Vagina (tissue), 2 donors: ENCODE measurements at regions not wholly inside any gene's neighbourhood (a gene's known extent, or its start where the extent isn't known, plus 50 kb on each side); places are given as distances from the start of the nearest gene placed in this dataset.

Source experiments
- POLR2A ChIP-seq, 2 donors: fragments of 450-650 bp; IDR thresholded peaks; one replicate each; pipeline ENCODE4 v1.6.1; 2017; ENCODE audit warnings: antibody characterized with exemption in 2 of 2, mild to moderate bottlenecking in 2 of 2, moderate library complexity in 2 of 2
- POLR2AphosphoS5 ChIP-seq, 2 donors: sonication (generic); formaldehyde crosslinking; IDR thresholded peaks; one replicate each; pipeline ENCODE4 v1.9.0; 2017; ENCODE audit warnings: antibody characterized with exemption in 2 of 2, mild to moderate bottlenecking in 2 of 2, low read depth in 1 of 2; ENCODE audit not compliant: insufficient read depth in 1 of 2
- TF ChIP-seq, protein P1 (sequence below), 3 experiments: fragments of 450-650 bp in 2 of 3; fragments of 200-600 bp in 1 of 3; sonication (generic) in 1 of 3; IDR thresholded peaks; one replicate each; pipeline ENCODE4 v1.5.1; 2017 to 2019; ENCODE audit warnings: antibody characterized with exemption in 3 of 3, mild to moderate bottlenecking in 2 of 3, moderate library complexity in 2 of 3

DNA sequence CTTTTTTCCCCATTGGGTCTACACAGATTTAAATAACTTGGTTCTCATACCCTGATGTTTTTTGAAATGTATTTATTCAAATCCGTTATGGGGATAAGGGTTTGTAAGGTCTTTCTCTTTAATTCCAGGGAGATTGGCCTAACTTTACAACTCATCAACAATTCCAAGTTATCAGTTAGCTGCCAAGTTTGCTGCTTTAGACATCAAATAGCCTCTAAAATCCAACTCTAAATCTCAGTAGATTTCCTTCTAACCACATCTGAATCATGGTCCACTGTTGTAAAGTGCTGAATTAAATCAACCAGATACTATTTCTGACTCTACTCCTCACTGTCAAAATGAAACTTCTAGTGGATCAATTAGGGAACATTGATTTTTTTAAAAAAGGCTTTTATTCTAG, 364.1 kb upstream of the E2F7 start:
- TF ChIP-seq, protein P1, sequence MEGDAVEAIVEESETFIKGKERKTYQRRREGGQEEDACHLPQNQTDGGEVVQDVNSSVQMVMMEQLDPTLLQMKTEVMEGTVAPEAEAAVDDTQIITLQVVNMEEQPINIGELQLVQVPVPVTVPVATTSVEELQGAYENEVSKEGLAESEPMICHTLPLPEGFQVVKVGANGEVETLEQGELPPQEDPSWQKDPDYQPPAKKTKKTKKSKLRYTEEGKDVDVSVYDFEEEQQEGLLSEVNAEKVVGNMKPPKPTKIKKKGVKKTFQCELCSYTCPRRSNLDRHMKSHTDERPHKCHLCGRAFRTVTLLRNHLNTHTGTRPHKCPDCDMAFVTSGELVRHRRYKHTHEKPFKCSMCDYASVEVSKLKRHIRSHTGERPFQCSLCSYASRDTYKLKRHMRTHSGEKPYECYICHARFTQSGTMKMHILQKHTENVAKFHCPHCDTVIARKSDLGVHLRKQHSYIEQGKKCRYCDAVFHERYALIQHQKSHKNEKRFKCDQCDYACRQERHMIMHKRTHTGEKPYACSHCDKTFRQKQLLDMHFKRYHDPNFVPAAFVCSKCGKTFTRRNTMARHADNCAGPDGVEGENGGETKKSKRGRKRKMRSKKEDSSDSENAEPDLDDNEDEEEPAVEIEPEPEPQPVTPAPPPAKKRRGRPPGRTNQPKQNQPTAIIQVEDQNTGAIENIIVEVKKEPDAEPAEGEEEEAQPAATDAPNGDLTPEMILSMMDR (IDR thresholded peaks at IDR 0.05) = no peak
- no peak for TF ChIP-seq POLR2A (IDR thresholded peaks at IDR 0.05)
- no peak for TF ChIP-seq POLR2AphosphoS5 (IDR thresholded peaks at IDR 0.05; ENCODE audit: insufficient read depth in 1 of 2, low read depth in 1 of 2)
